ENCODE measurements at regions not wholly inside any gene's neighbourhood (a gene's known extent, or its start where the extent isn't known, plus 50 kb on each side); places are given as distances from the start of the nearest gene placed in this dataset.

- no peak for DNase-seq
- 65 to 87% (median 80%) methylated on average over 9 of the region's 9 CpGs for WGBS, 5 donors
- H3K36me3 ChIP-seq = no peaks in the 10 kb centered on the region
- no peaks in the 10 kb centered on the region for H3K9me3 ChIP-seq
- H3K4me3 ChIP-seq = no peak overlapping the region
- H3K27ac ChIP-seq = no peak overlapping the region
- intact Hi-C loops (cut with DNase I; ENCODE audit: low total_unique reads) = no loop called here
- TF ChIP-seq CTCF (IDR thresholded peaks at IDR 0.05 in 8 of 11, conservative IDR thresholded peaks at IDR 0.05 in 3 of 11) (no peak), POLR2AphosphoS5 (IDR thresholded peaks at IDR 0.05) (no peak), POLR2A (IDR thresholded peaks at IDR 0.05) (no peak)
- peaks cover 0 to 21% (median 0%) of the 10 kb centered on the region in 7 donors for H3K27me3 ChIP-seq (replicated peaks in 1 of 7)
- peaks cover 0 to 8% (median 0%) of the 10 kb centered on the region in 6 donors for H3K4me1 ChIP-seq
Observed at GRCh38 chr15:62901909-62902546, 140.5 kb upstream of the TPM1 start.

- WGBS, 5 donors = 71 to 88% (median 81%) methylated on average over 4 of the region's 4 CpGs
- no peak overlapping the region for H3K4me3 ChIP-seq
- intact Hi-C loops (cut with DNase I; ENCODE audit: low total_unique reads) = no loop called here
- no peaks in the 10 kb centered on the region for H3K4me1 ChIP-seq
- H3K9me3 ChIP-seq = no peaks in the 10 kb centered on the region
- TF ChIP-seq POLR2AphosphoS5 (IDR thresholded peaks at IDR 0.05) = no peak
- TF ChIP-seq POLR2A (IDR thresholded peaks at IDR 0.05) = no peak
- TF ChIP-seq CTCF (IDR thresholded peaks at IDR 0.05 in 8 of 11, conservative IDR thresholded peaks at IDR 0.05 in 3 of 11) = no peak
- H3K27ac ChIP-seq = no peak overlapping the region
- no peaks in the 10 kb centered on the region for H3K36me3 ChIP-seq
- peaks cover 0 to 13% (median 0%) of the 10 kb centered on the region in 7 donors for H3K27me3 ChIP-seq (replicated peaks in 1 of 7)
- DNase-seq = no peak
Observed at GRCh38 chr15:62902821-62903220, 139.7 kb upstream of the TPM1 start.

GRCh38 chr15:62903437-62903836 lies 139.1 kb upstream of the TPM1 start:
- H3K36me3 ChIP-seq = no peaks in the 10 kb centered on the region
- TF ChIP-seq POLR2AphosphoS5 (IDR thresholded peaks at IDR 0.05) (no peak), POLR2A (IDR thresholded peaks at IDR 0.05) (no peak), CTCF (IDR thresholded peaks at IDR 0.05 in 8 of 11, conservative IDR thresholded peaks at IDR 0.05 in 3 of 11) (no peak)
- intact Hi-C loops (cut with DNase I; ENCODE audit: low total_unique reads) = no loop called here
- WGBS, 5 donors = 93 to 100% (median 96%) methylated on average over 2 of the region's 2 CpGs
- no peak overlapping the region for H3K4me3 ChIP-seq
- no peak for DNase-seq
- H3K4me1 ChIP-seq = no peaks in the 10 kb centered on the region
- no peak overlapping the region for H3K27ac ChIP-seq
- peaks cover 0 to 7% (median 0%) of the 10 kb centered on the region in 7 donors for H3K27me3 ChIP-seq (replicated peaks in 1 of 7)
- H3K9me3 ChIP-seq = no peaks in the 10 kb centered on the region

GRCh38 chr15:62904041-62904910 lies 138.3 kb upstream of the TPM1 start:
- Histone ChIP-seq H3K4me3 (no peak overlapping the region), H3K36me3 (no peaks in the 10 kb centered on the region), H3K27me3 (replicated peaks in 1 of 7) (no peaks in the 10 kb centered on the region), H3K27ac (no peak overlapping the region), H3K4me1 (no peaks in the 10 kb centered on the region), H3K9me3 (no peaks in the 10 kb centered on the region)
- no peak for DNase-seq
- 64 to 85% (median 67%) methylated on average over 7 to 8 of the region's 8 CpGs for WGBS, 5 donors
- TF ChIP-seq POLR2AphosphoS5 (IDR thresholded peaks at IDR 0.05) (no peak), POLR2A (IDR thresholded peaks at IDR 0.05) (no peak), CTCF (IDR thresholded peaks at IDR 0.05 in 8 of 11, conservative IDR thresholded peaks at IDR 0.05 in 3 of 11) (no peak)
- intact Hi-C loops (cut with DNase I; ENCODE audit: low total_unique reads) = no loop called here
